ENCODE measurements at regions not wholly inside any gene's neighbourhood (a gene's known extent, or its start where the extent isn't known, plus 50 kb on each side); places are given as distances from the start of the nearest gene placed in this dataset.

GRCh38 chrY:9126545-9126944, 210.7 kb upstream of the TSPY4 start:
- TF ChIP-seq EZH2 (IDR thresholded peaks at IDR 0.05; ENCODE audit: low read length, missing control alignments) (no peak), CTCF (conservative IDR thresholded peaks at IDR 0.05 in 1 of 2, IDR thresholded peaks at IDR 0.05 in 1 of 2; ENCODE audit: low read depth in 1 of 2, low read length in 2 of 2) (no peak)
